ENCODE measurements at regions not wholly inside any gene's neighbourhood (a gene's known extent, or its start where the extent isn't known, plus 50 kb on each side); places are given as distances from the start of the nearest gene placed in this dataset.

DNA sequence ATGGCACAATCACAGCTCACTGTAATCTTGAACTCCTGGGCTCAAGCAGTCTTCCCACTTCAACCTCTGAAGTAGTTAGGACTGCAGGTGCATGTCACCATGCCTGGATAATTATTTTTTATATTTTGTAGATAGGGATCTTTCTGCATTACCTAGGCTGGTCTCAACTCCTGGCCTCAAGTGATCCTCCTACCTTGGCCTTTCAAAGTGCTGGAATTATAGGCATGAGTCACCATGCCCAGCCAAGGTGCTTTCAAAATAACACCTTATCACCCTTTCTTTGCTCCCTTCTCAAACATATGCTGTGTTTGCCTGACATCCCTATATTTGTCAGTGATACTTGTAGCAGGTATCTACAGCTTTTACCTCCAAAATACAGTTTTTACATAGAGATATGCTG lies 242.0 kb upstream of the ARRDC4 start:
- no peak for FAIRE-seq
- in situ Hi-C loops (cut with MboI), result no loop called here

DNA sequence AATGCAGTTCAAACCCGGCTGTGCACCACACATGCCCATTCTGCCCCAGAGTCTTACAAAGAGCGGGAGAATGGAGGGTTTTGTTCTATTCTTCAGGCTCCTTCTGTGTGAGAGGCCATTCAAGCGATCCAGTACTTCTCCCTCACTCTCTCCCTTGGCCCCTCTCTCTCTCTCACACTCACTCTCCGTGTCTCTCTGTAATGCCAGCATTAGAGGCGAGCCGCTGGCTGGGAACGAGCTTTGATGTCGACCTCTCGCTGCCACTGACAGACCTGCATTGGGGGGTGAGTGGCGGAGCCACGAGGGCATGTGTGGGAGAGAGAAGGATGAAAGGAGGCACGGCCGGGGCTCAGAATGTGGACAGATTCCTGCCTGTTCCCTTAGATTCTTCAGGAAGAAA lies 231.7 kb upstream of the ARRDC4 start:
- no peaks in the 10 kb centered on the region for H4K20me1 ChIP-seq (replicated peaks; ENCODE audit: control insufficient read depth, insufficient read depth, low read length)
- H3K27ac ChIP-seq (ENCODE audit: extremely low read depth, low read depth, low read length), result no peak overlapping the region
- no peaks in the 10 kb centered on the region for H3K27me3 ChIP-seq (ENCODE audit: control insufficient read depth in 2 of 2, insufficient read depth in 2 of 2, low read length in 2 of 2)
- H3K79me2 ChIP-seq (ENCODE audit: control insufficient read depth, insufficient read depth, low read length), result no peaks in the 10 kb centered on the region
- ATAC-seq, result no peak
- H3K36me3 ChIP-seq (ENCODE audit: control insufficient read depth, insufficient read depth, low read length), result no peaks in the 10 kb centered on the region
- in situ Hi-C loops (cut with MboI), result no loop called here
- H3K4me1 ChIP-seq (replicated peaks in 1 of 2; ENCODE audit: control insufficient read depth in 2 of 2, insufficient read depth in 2 of 2, low read length in 2 of 2), result no peaks in the 10 kb centered on the region
- no peak overlapping the region for H3K4me2 ChIP-seq (ENCODE audit: insufficient read depth, low read length)
- H3K9me1 ChIP-seq (ENCODE audit: control insufficient read depth, insufficient read depth, low read length), result no peaks in the 10 kb centered on the region
- no peak overlapping the region for H3K9ac ChIP-seq (ENCODE audit: insufficient read depth in 1 of 2, low read depth in 2 of 2, low read length in 2 of 2)
- no peak overlapping the region for H2AFZ ChIP-seq (ENCODE audit: low read depth, low read length)
- ChIA-PET POLR2A (no interaction called here), CTCF (ENCODE audit: low intra/inter-chr PET ratio) (no interaction called here)
- 35% methylated on average over 10 of the region's 13 CpGs for WGBS (ENCODE audit: insufficient coverage, low coverage, missing lambda C conversion rate)
- FAIRE-seq, result no peak
- intact Hi-C loops (cut with micrococcal nuclease), result no loop called here
- no peak overlapping the region for H3K4me3 ChIP-seq
- BruUV-seq (replicated peaks), result no TSS peak
- DNase-seq (ENCODE audit: extremely low read depth in 1 of 4, low spot score in 3 of 4), result no peak
- no peaks in the 10 kb centered on the region for H3K9me3 ChIP-seq (replicated peaks; ENCODE audit: control insufficient read depth, insufficient read depth, low read depth, low read length)
- no peak for TF ChIP-seq ZNF699 (CRISPR knock-in tag; IDR thresholded peaks at IDR 0.05; ENCODE audit: insufficient replicate concordance)
- no peak for TF ChIP-seq SIX5 (IDR thresholded peaks at IDR 0.05; ENCODE audit: borderline replicate concordance in 1 of 2, insufficient read depth in 1 of 2, low read depth in 1 of 2, low read length in 2 of 2)
- TF ChIP-seq E2F5 (CRISPR knock-in tag; IDR thresholded peaks at IDR 0.05), result no peak
- TF ChIP-seq BHLHE40 (IDR thresholded peaks at IDR 0.05; ENCODE audit: low read length), result no peak
- TF ChIP-seq, protein P1, sequence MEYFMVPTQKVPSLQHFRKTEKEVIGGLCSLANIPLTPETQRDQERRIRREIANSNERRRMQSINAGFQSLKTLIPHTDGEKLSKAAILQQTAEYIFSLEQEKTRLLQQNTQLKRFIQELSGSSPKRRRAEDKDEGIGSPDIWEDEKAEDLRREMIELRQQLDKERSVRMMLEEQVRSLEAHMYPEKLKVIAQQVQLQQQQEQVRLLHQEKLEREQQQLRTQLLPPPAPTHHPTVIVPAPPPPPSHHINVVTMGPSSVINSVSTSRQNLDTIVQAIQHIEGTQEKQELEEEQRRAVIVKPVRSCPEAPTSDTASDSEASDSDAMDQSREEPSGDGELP (CRISPR knock-in tag; IDR thresholded peaks at IDR 0.05; ENCODE audit: borderline replicate concordance), result no peak
- TF ChIP-seq, protein P2, sequence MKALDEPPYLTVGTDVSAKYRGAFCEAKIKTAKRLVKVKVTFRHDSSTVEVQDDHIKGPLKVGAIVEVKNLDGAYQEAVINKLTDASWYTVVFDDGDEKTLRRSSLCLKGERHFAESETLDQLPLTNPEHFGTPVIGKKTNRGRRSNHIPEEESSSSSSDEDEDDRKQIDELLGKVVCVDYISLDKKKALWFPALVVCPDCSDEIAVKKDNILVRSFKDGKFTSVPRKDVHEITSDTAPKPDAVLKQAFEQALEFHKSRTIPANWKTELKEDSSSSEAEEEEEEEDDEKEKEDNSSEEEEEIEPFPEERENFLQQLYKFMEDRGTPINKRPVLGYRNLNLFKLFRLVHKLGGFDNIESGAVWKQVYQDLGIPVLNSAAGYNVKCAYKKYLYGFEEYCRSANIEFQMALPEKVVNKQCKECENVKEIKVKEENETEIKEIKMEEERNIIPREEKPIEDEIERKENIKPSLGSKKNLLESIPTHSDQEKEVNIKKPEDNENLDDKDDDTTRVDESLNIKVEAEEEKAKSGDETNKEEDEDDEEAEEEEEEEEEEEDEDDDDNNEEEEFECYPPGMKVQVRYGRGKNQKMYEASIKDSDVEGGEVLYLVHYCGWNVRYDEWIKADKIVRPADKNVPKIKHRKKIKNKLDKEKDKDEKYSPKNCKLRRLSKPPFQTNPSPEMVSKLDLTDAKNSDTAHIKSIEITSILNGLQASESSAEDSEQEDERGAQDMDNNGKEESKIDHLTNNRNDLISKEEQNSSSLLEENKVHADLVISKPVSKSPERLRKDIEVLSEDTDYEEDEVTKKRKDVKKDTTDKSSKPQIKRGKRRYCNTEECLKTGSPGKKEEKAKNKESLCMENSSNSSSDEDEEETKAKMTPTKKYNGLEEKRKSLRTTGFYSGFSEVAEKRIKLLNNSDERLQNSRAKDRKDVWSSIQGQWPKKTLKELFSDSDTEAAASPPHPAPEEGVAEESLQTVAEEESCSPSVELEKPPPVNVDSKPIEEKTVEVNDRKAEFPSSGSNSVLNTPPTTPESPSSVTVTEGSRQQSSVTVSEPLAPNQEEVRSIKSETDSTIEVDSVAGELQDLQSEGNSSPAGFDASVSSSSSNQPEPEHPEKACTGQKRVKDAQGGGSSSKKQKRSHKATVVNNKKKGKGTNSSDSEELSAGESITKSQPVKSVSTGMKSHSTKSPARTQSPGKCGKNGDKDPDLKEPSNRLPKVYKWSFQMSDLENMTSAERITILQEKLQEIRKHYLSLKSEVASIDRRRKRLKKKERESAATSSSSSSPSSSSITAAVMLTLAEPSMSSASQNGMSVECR (CRISPR knock-in tag; IDR thresholded peaks at IDR 0.05), result no peak
- TF ChIP-seq NCOR1 (IDR thresholded peaks at IDR 0.05), result no peak

More for the DNA sequence above, 242.0 kb upstream of the ARRDC4 start:
- no peaks in the 10 kb centered on the region; the same call in 1 of the 2 replicates for H3K9me3 ChIP-seq (replicated peaks; ENCODE audit: control insufficient read depth, insufficient read depth, low read depth, low read length)
- no peaks in the 10 kb centered on the region for H4K20me1 ChIP-seq (replicated peaks; ENCODE audit: control insufficient read depth, insufficient read depth, low read length)
- intact Hi-C loops (cut with micrococcal nuclease), result no loop called here
- BruUV-seq (replicated peaks), result no TSS peak
- H3K27ac ChIP-seq (ENCODE audit: extremely low read depth, low read depth, low read length), result no peak overlapping the region
- no peaks in the 10 kb centered on the region for H3K9me1 ChIP-seq (ENCODE audit: control insufficient read depth, insufficient read depth, low read length)
- no peaks in the 10 kb centered on the region for H3K4me1 ChIP-seq (replicated peaks in 1 of 2; ENCODE audit: control insufficient read depth in 2 of 2, insufficient read depth in 2 of 2, low read length in 2 of 2)
- H3K27me3 ChIP-seq (ENCODE audit: control insufficient read depth in 2 of 2, insufficient read depth in 2 of 2, low read length in 2 of 2), result no peaks in the 10 kb centered on the region
- ATAC-seq (no peak), DNase-seq (ENCODE audit: extremely low read depth in 1 of 4, low spot score in 3 of 4) (no peak)
- no peak overlapping the region for H2AFZ ChIP-seq (ENCODE audit: low read depth, low read length)
- no peak overlapping the region for H3K4me2 ChIP-seq (ENCODE audit: insufficient read depth, low read length)
- H3K9ac ChIP-seq (ENCODE audit: insufficient read depth in 1 of 2, low read depth in 2 of 2, low read length in 2 of 2), result no peak overlapping the region
- H3K79me2 ChIP-seq (ENCODE audit: control insufficient read depth, insufficient read depth, low read length), result no peaks in the 10 kb centered on the region
- ChIA-PET CTCF (ENCODE audit: low intra/inter-chr PET ratio) (no interaction called here), POLR2A (no interaction called here)
- H3K4me3 ChIP-seq, result no peak overlapping the region
- no peak for TF ChIP-seq SRSF9 (IDR thresholded peaks at IDR 0.05; ENCODE audit: borderline replicate concordance, low read depth, low read length)
- no peak for TF ChIP-seq MAFK (IDR thresholded peaks at IDR 0.05; ENCODE audit: low read length)
- no peak for TF ChIP-seq NUFIP1 (IDR thresholded peaks at IDR 0.05; ENCODE audit: partially characterized antibody)
- no peak for TF ChIP-seq ZNF232 (CRISPR knock-in tag; IDR thresholded peaks at IDR 0.05)
- no peak for TF ChIP-seq NFE2 (IDR thresholded peaks at IDR 0.05; ENCODE audit: low read depth)
- no peak for TF ChIP-seq HSF4 (CRISPR knock-in tag; IDR thresholded peaks at IDR 0.05; ENCODE audit: borderline replicate concordance)
- TF ChIP-seq EZH2 (IDR thresholded peaks at IDR 0.05; ENCODE audit: borderline replicate concordance, low read depth, low read length), result no peak
- no peak for TF ChIP-seq MEF2A (IDR thresholded peaks at IDR 0.05; ENCODE audit: control insufficient read depth, low read depth, low read length)
- TF ChIP-seq ZNF133 (CRISPR knock-in tag; IDR thresholded peaks at IDR 0.05), result no peak
- no peak for TF ChIP-seq HLTF (IDR thresholded peaks at IDR 0.05)
- no peak for TF ChIP-seq ZNF354B (CRISPR knock-in tag; IDR thresholded peaks at IDR 0.05)
- TF ChIP-seq CBFA2T2 (conservative IDR thresholded peaks at IDR 0.05), result no peak
- H3K36me3 ChIP-seq (ENCODE audit: control insufficient read depth, insufficient read depth, low read length), result no peaks in the 10 kb centered on the region

Data from K562 (cell line).